ENCODE measurements at regions not wholly inside any gene's neighbourhood (a gene's known extent, or its start where the extent isn't known, plus 50 kb on each side); places are given as distances from the start of the nearest gene placed in this dataset.

- TF ChIP-seq, protein P1, sequence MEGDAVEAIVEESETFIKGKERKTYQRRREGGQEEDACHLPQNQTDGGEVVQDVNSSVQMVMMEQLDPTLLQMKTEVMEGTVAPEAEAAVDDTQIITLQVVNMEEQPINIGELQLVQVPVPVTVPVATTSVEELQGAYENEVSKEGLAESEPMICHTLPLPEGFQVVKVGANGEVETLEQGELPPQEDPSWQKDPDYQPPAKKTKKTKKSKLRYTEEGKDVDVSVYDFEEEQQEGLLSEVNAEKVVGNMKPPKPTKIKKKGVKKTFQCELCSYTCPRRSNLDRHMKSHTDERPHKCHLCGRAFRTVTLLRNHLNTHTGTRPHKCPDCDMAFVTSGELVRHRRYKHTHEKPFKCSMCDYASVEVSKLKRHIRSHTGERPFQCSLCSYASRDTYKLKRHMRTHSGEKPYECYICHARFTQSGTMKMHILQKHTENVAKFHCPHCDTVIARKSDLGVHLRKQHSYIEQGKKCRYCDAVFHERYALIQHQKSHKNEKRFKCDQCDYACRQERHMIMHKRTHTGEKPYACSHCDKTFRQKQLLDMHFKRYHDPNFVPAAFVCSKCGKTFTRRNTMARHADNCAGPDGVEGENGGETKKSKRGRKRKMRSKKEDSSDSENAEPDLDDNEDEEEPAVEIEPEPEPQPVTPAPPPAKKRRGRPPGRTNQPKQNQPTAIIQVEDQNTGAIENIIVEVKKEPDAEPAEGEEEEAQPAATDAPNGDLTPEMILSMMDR (IDR thresholded peaks at IDR 0.05) = no peak
- TF ChIP-seq ZFX (IDR thresholded peaks at IDR 0.05; ENCODE audit: borderline replicate concordance) = no peak
Observed at GRCh38 chr2:195507447-195508138, 149.4 kb upstream of the SLC39A10 start.

Data from 22Rv1 (cell line).